ENCODE measurements at regions not wholly inside any gene's neighbourhood (a gene's known extent, or its start where the extent isn't known, plus 50 kb on each side); places are given as distances from the start of the nearest gene placed in this dataset.

DNA sequence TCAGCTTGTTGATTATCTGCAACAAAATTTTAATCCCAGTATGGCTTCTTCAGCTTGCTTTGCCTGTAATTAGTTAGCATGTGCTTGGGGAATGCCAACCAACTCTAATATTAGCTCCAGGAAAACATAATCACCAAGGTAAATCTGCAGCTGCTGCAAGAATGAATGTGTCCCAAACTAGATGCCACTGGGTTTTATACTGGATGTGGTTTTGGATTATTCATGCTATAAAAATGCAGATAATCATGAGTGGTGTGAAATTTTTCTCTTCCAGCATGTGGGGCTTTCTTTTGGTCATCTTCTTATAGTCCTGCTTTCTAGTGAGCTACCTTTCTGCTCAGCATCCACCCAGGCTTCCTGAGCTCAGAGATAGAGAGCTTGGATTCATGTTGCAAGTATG, 295.9 kb upstream of the CASK start:
- TF ChIP-seq, protein P1, sequence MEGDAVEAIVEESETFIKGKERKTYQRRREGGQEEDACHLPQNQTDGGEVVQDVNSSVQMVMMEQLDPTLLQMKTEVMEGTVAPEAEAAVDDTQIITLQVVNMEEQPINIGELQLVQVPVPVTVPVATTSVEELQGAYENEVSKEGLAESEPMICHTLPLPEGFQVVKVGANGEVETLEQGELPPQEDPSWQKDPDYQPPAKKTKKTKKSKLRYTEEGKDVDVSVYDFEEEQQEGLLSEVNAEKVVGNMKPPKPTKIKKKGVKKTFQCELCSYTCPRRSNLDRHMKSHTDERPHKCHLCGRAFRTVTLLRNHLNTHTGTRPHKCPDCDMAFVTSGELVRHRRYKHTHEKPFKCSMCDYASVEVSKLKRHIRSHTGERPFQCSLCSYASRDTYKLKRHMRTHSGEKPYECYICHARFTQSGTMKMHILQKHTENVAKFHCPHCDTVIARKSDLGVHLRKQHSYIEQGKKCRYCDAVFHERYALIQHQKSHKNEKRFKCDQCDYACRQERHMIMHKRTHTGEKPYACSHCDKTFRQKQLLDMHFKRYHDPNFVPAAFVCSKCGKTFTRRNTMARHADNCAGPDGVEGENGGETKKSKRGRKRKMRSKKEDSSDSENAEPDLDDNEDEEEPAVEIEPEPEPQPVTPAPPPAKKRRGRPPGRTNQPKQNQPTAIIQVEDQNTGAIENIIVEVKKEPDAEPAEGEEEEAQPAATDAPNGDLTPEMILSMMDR (IDR thresholded peaks at IDR 0.05): no peak
- TF ChIP-seq POLR2A (IDR thresholded peaks at IDR 0.05): no peak
